ENCODE measurements at regions not wholly inside any gene's neighbourhood (a gene's known extent, or its start where the extent isn't known, plus 50 kb on each side); places are given as distances from the start of the nearest gene placed in this dataset.

DNA sequence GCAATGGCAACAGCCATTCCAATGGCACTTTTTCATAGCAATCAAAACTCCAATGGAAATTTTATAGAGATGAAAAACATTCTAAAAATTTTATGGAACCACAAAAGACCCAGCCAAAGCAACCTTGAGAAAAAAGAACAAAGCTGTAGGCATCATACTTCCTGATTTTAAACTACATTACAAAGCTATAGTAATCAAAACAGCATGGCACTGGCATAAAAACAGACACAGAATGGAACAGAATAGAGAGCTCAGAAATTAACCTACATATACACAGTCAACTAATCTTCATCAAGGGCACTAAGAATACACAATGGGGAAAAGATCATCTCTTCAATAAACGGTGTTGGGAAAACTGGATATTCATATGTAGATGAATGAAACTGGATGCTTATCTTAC, 401.5 kb downstream of the NPHP4 start:
- DNase-seq, result no peak

DNA sequence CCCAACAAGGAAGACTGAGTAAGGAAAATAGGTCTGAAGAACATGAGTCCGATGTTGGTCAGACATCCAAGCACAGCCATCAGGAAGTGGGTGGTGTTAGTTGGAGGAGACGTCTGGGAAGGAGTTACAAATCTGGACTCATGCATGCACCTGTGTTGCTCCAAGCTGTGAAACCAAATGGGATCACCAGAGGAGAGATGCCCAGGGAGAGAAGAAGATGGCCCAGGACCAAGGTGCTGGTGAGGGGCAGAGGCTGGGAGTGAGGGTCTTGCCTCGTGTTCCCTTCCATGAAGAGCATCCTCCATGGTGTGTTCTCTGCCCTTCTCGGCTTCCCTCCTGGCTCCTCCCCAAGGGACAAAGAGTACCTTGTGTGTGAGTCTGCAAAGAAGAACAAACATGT, 405.6 kb downstream of the NPHP4 start:
- DNase-seq, result no peak

GRCh38 chr1:5585256-5585655, 407.0 kb downstream of the NPHP4 start:
- DNase-seq, result no peak

DNA sequence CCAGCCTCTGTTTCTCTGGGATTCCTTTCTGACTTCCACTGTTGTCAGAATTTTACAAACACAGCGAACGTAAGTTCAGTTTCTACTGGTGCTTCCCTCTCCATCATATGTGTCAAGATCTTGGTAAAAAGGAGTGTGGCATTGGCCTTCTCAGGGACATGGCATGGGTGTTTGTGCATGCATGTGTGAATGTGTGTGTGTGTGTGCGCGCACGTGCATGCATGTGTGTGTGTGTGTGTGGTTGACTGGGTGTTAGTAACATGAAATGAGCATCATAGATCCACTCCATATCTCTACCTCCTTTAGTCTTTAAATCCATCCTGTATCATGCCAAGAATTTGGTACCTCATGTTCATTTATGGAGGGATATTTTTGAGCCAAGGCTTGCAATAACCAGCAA, 411.3 kb downstream of the NPHP4 start:
- DNase-seq, result no peak

DNA sequence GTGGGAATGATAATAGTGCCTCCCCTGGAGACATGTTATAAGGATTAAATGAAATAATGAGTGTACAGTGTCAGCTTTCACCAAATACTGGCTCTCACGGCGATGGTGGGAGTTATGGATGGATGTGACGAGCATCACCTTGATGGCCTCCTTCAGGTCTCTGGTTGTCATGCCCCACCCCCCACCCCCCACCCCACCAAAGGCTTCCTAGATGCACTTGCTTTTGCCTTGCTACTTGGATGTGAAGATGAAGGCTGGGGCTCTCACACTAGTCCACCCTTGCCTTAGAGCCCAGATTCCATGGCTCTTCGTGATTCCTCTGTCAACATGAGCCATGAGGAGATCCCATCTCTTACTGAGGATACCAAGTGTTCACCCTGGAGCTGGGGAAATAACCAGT, 412.3 kb downstream of the NPHP4 start:
- DNase-seq, result no peak

DNA sequence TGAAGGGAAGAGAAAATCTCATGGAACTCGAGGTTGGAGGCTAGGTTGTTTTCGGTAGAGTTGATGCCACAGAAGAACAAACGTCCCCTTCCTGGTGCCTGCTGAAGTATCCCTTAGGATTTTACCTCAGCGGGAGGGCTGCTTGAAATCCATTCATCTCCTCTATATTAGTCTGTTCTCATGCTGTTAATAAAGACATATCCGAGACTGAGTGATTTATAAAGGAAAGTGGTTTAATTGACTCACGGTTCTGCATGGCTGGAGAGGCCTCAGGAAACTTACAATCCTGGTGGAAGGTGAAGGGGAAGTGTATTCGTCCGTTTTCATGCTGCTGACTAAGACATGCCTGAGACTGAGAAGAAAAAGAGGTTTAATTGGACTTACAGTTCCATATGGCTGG, 413.5 kb downstream of the NPHP4 start:
- DNase-seq, result no peak

DNA sequence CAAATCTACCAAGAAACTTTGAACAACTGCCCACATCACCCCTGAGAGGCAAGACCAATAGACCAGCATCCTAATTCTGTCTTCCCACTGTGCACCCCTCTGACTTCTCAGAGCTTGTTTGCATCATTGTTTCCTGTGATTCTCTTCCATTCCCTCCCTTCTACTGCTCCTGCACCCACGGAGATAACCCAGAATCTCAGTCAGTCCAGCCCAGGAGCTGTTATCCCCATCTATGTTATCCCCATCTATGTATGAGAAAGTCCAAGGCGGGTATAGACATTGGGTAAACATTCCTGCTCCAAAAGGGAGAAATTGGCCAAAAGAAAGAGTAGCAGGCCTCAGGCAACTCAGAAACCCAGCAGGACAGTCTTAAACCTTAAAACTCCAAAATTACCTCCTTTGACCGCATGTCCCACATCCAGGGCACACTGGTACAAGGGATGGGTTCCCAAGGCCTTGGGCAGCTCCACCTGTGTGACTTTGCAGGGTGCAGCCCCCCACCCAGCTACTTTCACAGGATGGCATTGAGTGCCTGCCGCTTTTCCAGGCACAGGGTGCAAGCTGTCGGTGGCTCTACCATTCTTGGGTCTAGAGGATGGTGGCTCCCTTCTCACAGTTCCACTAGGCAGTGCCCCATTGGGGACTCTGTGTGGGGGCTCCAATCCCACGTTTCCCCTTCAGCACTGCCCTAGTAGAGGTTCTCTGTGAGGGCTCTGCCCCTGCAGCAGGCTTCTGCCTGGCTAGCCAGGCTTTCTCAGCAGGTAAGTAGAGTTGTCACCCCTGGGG, 414.8 kb downstream of the NPHP4 start:
- DNase-seq, result no peak

- no peak for DNase-seq
Observed at GRCh38 chr1:5576673-5577065, 415.6 kb downstream of the NPHP4 start.

GRCh38 chr1:5576011-5576672, 416.1 kb downstream of the NPHP4 start:
- no peak for DNase-seq

DNA sequence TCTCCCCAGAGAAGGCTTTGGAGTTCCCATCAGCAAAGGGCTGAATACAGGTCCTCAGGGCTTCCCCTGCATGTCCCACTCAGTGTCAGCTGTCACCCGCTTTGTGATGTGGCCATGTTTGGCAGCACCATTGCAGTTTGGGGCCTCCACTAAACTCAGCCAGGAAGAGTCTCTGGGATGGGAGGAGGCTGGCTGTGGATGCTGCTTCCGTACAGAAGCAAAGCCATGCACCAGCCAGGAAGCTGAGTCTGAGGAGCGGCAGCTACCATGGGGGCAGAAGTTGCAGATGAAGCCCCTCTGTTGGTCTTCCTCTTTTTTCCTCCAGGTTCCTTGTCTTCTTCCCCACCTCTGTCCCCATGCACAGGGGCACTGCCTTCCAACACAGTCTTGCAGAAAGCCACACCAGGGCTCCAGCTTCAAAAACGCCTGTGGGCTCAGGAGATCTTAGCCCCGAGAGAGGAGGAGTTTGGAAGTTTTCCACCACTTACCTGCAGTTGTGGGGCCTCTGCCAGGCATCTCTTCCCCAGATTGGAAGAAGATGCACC, 416.8 kb downstream of the NPHP4 start:
- DNase-seq, result no peak

- no peak for DNase-seq
Observed at GRCh38 chr1:5574641-5575040, 417.6 kb downstream of the NPHP4 start.

DNA sequence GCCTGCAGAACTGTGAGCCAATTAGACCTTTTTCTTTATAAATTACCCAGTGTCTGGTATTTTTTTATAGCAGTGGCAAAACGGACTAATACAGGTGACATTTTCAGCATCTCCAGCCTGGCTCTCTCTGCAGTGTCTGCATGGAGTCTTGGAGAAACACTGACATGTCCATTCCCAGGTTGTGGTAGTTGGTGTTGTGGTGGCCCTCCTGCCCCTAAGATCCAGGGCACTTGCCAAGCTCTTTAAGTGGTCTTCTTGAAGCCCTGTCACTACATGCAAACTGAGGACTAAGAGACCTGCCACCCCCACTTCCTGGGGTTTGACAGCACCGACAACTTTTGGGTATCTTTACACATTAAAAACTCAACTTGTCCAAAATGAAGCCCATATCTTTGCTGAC, 419.4 kb downstream of the NPHP4 start:
- DNase-seq, result no peak

GRCh38 chr1:5571861-5572401, 420.3 kb downstream of the NPHP4 start:
- DNase-seq, result no peak

- no peak for DNase-seq
Observed at GRCh38 chr1:5571438-5571837, 420.8 kb downstream of the NPHP4 start.

DNA sequence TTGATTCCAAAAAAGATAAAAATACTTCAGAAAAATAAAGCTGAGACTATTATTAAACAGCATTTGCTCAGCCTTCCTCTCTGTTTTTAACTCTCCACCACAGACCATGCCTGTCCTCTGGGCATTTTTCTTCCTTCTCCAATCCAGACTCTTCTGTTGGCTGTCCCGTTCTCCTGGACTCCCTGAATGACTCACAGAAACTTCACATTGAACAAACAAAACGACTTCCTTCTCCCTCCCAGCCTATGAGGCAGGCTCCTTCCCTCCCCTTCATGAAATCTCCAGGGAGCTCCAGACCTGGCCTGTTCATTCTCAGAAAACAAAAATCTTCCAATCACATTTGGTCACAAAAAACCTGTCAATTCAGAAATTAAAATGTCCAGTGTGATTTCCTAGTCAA, 421.3 kb downstream of the NPHP4 start:
- DNase-seq, result no peak

DNA sequence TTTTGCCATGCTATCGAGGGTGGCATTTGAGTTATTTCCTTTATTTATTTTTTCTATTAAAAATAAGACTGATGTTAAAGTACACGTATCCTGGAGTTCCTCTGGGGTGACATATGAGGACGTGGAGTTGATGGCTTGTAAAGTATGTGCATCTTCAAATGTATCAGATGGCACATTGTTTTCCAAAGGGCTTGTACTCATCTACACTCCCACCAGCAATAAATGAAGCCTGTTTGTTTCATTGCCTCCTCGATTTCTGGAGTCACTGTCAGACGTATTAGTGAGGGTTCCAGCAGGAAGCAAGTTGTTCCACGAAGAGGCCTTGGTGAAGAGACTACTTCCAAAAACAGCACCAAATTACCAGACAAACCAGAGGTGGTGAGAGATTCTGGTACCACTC, 423.9 kb downstream of the NPHP4 start:
- no peak for DNase-seq

DNA sequence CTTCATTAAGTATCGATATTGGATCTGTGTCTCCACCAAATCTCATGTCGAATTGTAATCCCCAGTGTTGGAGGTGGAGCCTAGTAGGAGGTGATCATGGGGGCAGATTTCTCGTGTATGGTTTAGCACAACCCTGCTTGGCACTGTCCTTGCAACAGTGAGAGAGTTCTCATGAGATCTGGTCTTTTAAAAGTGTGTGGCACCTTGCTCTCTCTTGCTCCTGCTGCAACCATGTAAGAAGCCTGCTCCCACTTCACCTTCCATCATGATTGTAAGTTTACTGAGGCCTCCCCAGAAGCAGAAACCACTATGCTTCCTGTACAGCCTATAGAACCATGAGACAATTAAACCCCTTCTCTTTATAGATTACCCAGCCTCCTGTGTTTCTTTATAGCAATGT, 424.4 kb downstream of the NPHP4 start:
- DNase-seq, result no peak

DNA sequence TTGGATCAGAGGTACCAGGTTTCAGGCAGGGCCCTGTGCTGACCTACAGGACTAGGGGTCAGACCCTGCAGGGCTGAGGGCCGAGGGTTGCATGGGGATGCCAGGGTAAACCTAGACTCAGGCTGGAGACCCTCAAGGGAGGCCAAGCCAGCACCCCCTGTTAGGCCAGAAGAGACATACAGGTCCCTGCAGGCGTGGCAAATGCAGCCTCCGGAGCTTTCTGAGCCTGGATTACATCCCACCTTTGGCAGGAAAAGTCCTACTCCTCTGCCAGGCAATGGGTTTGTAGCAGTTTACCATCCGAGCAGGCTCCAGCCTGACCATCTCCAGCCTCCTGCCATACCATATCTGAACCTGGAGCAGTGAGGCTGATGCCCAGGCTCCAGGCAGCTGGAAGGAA, 425.3 kb downstream of the NPHP4 start:
- DNase-seq, result no peak

DNA sequence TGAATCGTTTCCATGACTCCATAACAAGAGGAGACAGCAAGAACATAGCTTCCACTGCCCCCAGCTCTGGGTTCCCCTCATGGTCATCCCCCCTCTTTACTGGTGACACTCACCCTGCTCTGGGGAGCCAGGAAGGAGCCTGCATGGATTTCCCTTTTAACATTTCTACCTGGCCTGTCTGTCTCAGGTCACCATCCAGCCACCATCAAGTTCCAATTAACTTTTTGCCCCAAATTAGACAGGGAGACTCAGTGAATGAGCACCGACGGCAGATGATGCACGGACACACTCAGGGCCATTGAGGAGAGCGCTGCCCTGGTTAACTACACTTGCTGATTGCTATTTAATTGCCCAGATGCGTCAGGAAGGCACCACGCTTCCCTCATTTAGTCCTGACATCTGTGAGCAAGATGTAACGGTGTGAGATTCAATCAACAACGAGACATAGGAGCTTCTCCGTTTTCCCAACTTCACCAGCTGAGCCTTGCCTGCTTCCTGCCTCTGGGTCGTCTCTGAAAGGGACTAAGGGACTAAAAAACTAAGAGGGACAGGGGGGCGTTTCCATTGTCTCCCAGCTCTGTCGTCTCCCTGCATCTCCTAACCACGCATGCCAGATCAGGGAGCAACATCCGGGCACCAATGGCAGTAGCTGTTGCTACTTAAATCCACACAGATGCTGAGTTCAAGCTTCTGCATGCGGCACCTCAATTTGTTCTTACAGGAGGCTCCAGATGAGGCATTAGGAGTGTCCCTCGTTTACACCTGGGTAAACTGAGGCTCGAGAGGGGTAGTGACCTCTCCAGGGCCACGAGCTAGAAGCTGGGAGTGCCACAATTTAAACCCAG, 426.7 kb downstream of the NPHP4 start:
- no peak for DNase-seq

DNA sequence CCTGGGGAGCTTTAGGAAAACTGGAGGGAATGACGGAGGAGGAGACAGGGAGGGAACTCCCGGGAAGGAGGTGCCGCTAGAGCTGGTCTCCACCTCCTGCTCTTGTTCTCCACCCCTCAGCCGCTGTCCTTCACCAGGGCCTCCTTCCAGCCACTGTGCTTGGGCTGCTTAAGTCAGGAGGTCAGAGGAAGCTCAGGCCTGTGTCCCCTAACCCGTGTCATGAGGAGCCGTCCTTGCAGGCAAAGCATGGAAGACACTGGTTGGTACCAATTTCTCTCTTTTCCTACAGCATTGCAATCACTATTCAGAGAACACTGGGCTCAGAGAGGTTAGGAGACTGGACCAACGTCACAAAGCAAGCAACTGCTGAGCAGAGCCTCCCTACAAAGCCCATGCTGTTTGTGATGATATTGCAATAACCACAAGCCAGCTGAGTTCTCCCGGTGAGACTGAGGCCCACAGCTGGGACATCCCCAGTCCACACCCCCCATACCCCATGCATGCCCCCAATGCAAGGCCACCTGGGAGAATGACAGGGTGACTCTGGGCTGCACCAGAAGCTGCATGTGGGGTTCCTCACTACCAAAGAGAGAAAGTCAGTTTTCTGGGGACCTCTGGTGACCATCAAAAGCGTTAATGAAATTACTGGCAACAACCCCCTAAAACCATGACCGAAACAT, 427.5 kb downstream of the NPHP4 start:
- DNase-seq, result no peak

DNA sequence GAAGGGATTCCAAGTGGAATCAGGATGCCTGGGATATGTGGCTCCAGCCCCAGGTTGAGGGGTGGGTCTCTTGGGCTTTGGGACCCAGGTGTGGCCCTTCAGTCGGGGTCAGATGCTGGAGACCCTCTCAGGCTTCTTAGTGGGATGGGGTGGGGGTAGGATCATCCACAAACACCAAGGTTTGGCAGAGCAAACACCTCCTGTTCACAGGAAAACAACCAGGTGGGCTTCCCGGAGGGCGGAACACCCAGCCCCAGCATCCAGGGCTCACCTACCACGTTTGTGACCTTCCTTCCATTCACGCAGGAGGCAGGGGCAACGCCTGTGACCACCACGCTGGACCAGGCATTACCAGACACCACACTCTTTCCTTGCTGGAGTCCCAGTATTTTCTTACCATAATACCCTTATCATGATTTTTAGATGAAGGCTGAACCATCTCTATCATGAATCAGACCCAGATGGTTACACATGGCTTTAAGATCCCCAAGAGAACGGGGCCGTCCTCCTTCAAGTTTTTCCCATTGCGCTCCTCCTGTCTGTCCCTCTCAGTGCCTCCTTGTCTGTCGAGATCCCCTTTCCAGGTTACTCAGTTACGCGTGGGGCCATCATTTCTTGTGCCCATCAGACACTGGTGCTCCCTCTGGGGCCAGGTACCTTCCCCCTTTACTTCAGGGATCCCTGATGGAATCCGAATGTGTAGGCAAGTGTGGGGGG, 428.2 kb downstream of the NPHP4 start:
- no peak for DNase-seq

- no peak for DNase-seq
Observed at GRCh38 chr1:5562769-5563168, 429.5 kb downstream of the NPHP4 start.
